Ovary (tissue), 7 donors: ENCODE measurements at regions not wholly inside any gene's neighbourhood (a gene's known extent, or its start where the extent isn't known, plus 50 kb on each side); places are given as distances from the start of the nearest gene placed in this dataset.

Experiments
- DNase-seq, 5 donors: peaks; one replicate each; pipeline ENCODE4 v3.0.0-alpha.2; 2019 to 2020
- H3K27ac ChIP-seq, 2 donors: fragments of 200-600 bp; one replicate each; pipeline versions ENCODE4 v1.5.1 to v1.8.0; 2019 to 2022
- H3K27me3 ChIP-seq: fragments of 200-600 bp; one replicate; pipeline ENCODE4 v1.8.0; 2022
- H3K36me3 ChIP-seq: fragments of 200-600 bp; sonication (generic); one replicate; pipeline ENCODE4 v1.5.1; 2019
- H3K4me1 ChIP-seq: one replicate; pipeline ENCODE4 v1.8.1; 2013; ENCODE audit warnings: mild to moderate bottlenecking, moderate library complexity; ENCODE audit not compliant: insufficient read depth
- H3K4me3 ChIP-seq: fragments of 200-600 bp; sonication (generic); one replicate; pipeline ENCODE4 v1.5.1; 2017
- H3K9me3 ChIP-seq, 2 donors: fragments of 200-600 bp in 1 of 2; sonication (generic) in 1 of 2; one replicate each; pipeline versions ENCODE4 v1.5.1 to v1.8.1; 2013 to 2019; ENCODE audit warnings: mild to moderate bottlenecking in 1 of 2, moderate library complexity in 1 of 2
- EP300 ChIP-seq: sonication (generic); formaldehyde crosslinking; IDR thresholded peaks from one replicate; pipeline ENCODE4 v1.6.1; 2017; ENCODE audit warnings: antibody characterized with exemption
- POLR2A ChIP-seq: fragments of 450-650 bp; IDR thresholded peaks from one replicate; pipeline ENCODE4 v1.6.1; 2017; ENCODE audit warnings: antibody characterized with exemption, mild to moderate bottlenecking, moderate library complexity
- WGBS, 3 donors: extraction: QIAGEN DNeasy Blood & Tissue Kit in 1 of 3; methylation state at CpG; one replicate each; pipeline versions ENCODE4 v1.1.5 to v1.1.7; 2013 to 2017; 5-methylcytosine and 5-hydroxymethylcytosine counted together
- intact Hi-C, 4 donors: fragments of 100-400 bp; cut with DNase I; formaldehyde crosslinking; loops; one replicate each; pipeline versions ENCODE4 v1.11.0 to v1.15.1; 2022 to 2023
- TF ChIP-seq, protein P1 (sequence below), 3 donors: fragments of 450-650 bp in 2 of 3; fragments of 200-600 bp in 1 of 3; IDR thresholded peaks; one replicate each; pipeline versions ENCODE4 v1.5.1 to v1.8.0; 2016 to 2022; ENCODE audit warnings: antibody characterized with exemption in 3 of 3, mild to moderate bottlenecking in 1 of 3
- donor health status: DM: no; HTN: no; CAD: no; lungs with moderate emphysema.
- donor health status: DM: no; HTN: no; CAD: no.
- donor health status: Bipolar disorder and iron deficiency.
- donor health status: DM: no; HTN: no; CAD: no.
- donor health status: DM: yes; HTN: yes; CAD: no.

DNA sequence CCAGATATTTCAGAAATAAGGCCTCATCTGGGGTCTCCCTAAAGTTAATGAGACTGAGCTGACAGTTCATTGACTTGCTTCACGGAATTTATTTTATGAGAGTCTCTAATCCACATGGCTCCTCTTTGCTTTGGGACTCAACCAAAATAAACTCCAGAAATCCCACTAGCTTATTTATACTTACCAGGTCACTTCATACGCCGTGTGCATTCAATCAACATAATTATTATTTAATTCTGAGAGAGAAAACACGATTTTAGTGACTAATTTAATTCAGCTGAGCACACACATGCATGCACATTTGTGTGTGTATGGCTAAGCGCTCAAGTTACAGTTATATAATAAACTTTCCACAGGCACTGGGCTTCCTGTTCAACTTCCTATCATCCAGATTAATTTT lies 333.4 kb upstream of the CCDC196 start:
- Histone ChIP-seq H3K36me3 (no peaks in the 10 kb centered on the region), H3K4me1 (no peaks in the 10 kb centered on the region), H3K27ac (no peak overlapping the region), H3K9me3 (no peaks in the 10 kb centered on the region), H3K27me3 (no peaks in the 10 kb centered on the region), H3K4me3 (no peak overlapping the region)
- intact Hi-C loops, result no loop called here
- TF ChIP-seq POLR2A (no peak), EP300 (no peak)
- TF ChIP-seq, protein P1, sequence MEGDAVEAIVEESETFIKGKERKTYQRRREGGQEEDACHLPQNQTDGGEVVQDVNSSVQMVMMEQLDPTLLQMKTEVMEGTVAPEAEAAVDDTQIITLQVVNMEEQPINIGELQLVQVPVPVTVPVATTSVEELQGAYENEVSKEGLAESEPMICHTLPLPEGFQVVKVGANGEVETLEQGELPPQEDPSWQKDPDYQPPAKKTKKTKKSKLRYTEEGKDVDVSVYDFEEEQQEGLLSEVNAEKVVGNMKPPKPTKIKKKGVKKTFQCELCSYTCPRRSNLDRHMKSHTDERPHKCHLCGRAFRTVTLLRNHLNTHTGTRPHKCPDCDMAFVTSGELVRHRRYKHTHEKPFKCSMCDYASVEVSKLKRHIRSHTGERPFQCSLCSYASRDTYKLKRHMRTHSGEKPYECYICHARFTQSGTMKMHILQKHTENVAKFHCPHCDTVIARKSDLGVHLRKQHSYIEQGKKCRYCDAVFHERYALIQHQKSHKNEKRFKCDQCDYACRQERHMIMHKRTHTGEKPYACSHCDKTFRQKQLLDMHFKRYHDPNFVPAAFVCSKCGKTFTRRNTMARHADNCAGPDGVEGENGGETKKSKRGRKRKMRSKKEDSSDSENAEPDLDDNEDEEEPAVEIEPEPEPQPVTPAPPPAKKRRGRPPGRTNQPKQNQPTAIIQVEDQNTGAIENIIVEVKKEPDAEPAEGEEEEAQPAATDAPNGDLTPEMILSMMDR (IDR thresholded peaks at IDR 0.05), result no peak
- 23 to 38% (median 38%) methylated on average over 5 of the region's 5 CpGs for WGBS, 3 donors
- no peak for DNase-seq

- no peaks in the 10 kb centered on the region for H3K9me3 ChIP-seq
- no peak overlapping the region for H3K4me3 ChIP-seq
- no peaks in the 10 kb centered on the region for H3K36me3 ChIP-seq
- no peak for DNase-seq
- 73 to 82% (median 77%) methylated on average over 3 of the region's 3 CpGs for WGBS, 3 donors
- H3K4me1 ChIP-seq, result no peaks in the 10 kb centered on the region
- H3K27ac ChIP-seq, result no peak overlapping the region
- H3K27me3 ChIP-seq, result no peaks in the 10 kb centered on the region
- TF ChIP-seq POLR2A (no peak), EP300 (no peak)
- TF ChIP-seq, protein P1 (IDR thresholded peaks at IDR 0.05), result no peak
- intact Hi-C loops, result no loop called here
Measured at GRCh38 chr14:66163023-66163422, 323.1 kb upstream of the CCDC196 start.

DNA sequence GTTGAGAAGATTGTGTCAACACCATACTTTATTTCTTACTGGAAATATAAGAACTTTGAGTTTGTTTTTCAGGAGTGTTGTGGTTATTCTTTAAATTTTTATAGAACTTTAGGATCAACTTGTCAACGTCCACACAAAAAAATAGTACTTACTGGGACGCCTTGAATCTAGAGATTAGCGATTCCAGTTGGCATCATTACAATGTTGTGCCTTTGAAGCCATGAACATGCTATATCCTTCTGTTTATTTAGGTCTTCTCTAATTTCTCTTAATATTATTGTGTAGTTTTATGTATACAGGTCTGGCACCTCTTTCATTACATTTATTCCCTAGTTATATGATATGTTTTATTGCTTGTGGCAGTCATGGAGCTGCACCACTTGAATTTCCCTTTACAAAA lies 320.8 kb upstream of the CCDC196 start:
- no peaks in the 10 kb centered on the region for H3K27me3 ChIP-seq
- H3K9me3 ChIP-seq, result no peaks in the 10 kb centered on the region
- TF ChIP-seq EP300, result no peak
- TF ChIP-seq, protein P1 (IDR thresholded peaks at IDR 0.05), result no peak
- no peak for TF ChIP-seq POLR2A
- intact Hi-C loops, result no loop called here
- H3K4me3 ChIP-seq, result no peak overlapping the region
- WGBS, 3 donors, result 59 to 90% (median 86%) methylated on average over 3 of the region's 3 CpGs
- DNase-seq, result no peak
- no peaks in the 10 kb centered on the region for H3K4me1 ChIP-seq
- H3K36me3 ChIP-seq, result no peaks in the 10 kb centered on the region
- H3K27ac ChIP-seq, result no peak overlapping the region

GRCh38 chr14:66174453-66174891 lies 311.7 kb upstream of the CCDC196 start:
- Histone ChIP-seq H3K27ac (no peak overlapping the region), H3K36me3 (no peaks in the 10 kb centered on the region), H3K4me3 (no peak overlapping the region), H3K27me3 (no peaks in the 10 kb centered on the region), H3K9me3 (peaks cover 0 to 3% of the 10 kb centered on the region in 2 donors), H3K4me1 (no peaks in the 10 kb centered on the region)
- no peak for TF ChIP-seq POLR2A
- TF ChIP-seq, protein P1 (IDR thresholded peaks at IDR 0.05), result no peak
- TF ChIP-seq EP300, result no peak
- no peak for DNase-seq
- 4 to 8% (median 6%) methylated on average over 1 of the region's 1 CpG for WGBS, 3 donors
- intact Hi-C loops, result no loop called here
